Neural cell (in vitro differentiated cells): ENCODE measurements at regions not wholly inside any gene's neighbourhood (a gene's known extent, or its start where the extent isn't known, plus 50 kb on each side); places are given as distances from the start of the nearest gene placed in this dataset.

Experiments
- H2AFZ ChIP-seq: fragments of 200-600, 300-800 bp; sonication (generic), shearing (Covaris generic); 2 replicates; pipeline ENCODE4 v1.6.0; 2014; ENCODE audit warnings: low read depth, mild to moderate bottlenecking, antibody characterized with exemption, low read length, moderate library complexity
- H3F3A ChIP-seq: fragments of 200-600 bp; shearing (Covaris generic); 2 replicates; pipeline ENCODE4 v1.6.1; 2016; ENCODE audit warnings: mild to moderate bottlenecking, moderate library complexity, mixed read lengths, antibody characterized with exemption, low read length; ENCODE audit not compliant: insufficient read depth, poor library complexity, severe bottlenecking
- H3K27ac ChIP-seq: fragments of 200-600, 300-800 bp; sonication (generic), shearing (Covaris generic); 2 replicates; pipeline ENCODE4 v1.5.1; 2014; ENCODE audit warnings: mild to moderate bottlenecking, low read length, moderate library complexity
- H3K27me3 ChIP-seq: fragments of 300-800, 200-600 bp; sonication (generic), shearing (Covaris generic); 2 replicates; pipeline ENCODE4 v1.6.0; 2014; ENCODE audit warnings: mild to moderate bottlenecking, low read depth, low read length, moderate library complexity; ENCODE audit not compliant: insufficient read depth
- H3K36me3 ChIP-seq: fragments of 300-800, 200-600 bp; sonication (generic), shearing (Covaris generic); 2 replicates; pipeline ENCODE4 v1.5.1; 2014; ENCODE audit warnings: mild to moderate bottlenecking, antibody characterized with exemption, low read length, moderate library complexity; ENCODE audit not compliant: insufficient read depth
- H3K4me2 ChIP-seq: fragments of 300-800, 200-600 bp; sonication (generic), shearing (Covaris generic); 2 replicates; pipeline ENCODE4 v1.6.0; 2014; ENCODE audit warnings: mild to moderate bottlenecking, low read length
- H3K4me3 ChIP-seq: fragments of 300-800, 200-600 bp; sonication (generic), shearing (Covaris generic); 2 replicates; pipeline ENCODE4 v1.5.1; 2014; ENCODE audit warnings: mild to moderate bottlenecking, low read length, moderate library complexity
- H3K79me2 ChIP-seq: fragments of 200-600 bp; shearing (Covaris generic); replicated peaks from 2 replicates; pipeline ENCODE4 v1.6.0; 2014; ENCODE audit warnings: mild to moderate bottlenecking, low read length, moderate library complexity; ENCODE audit not compliant: insufficient read depth
- H3K9ac ChIP-seq: fragments of 300-800, 200-600 bp; sonication (generic), shearing (Covaris generic); 2 replicates; pipeline ENCODE4 v1.6.1; 2016; ENCODE audit warnings: mild to moderate bottlenecking, low read length, mixed read lengths
- H3K9me2 ChIP-seq: fragments of 200-600 bp; shearing (Covaris generic); 2 replicates; pipeline ENCODE4 v1.6.1; 2016; ENCODE audit warnings: mild to moderate bottlenecking, low read length, mixed read lengths; ENCODE audit not compliant: insufficient read depth
- H3K9me3 ChIP-seq: fragments of 200-600, 300-800 bp; sonication (generic), shearing (Covaris generic); 2 replicates; pipeline ENCODE4 v1.6.1; 2016; ENCODE audit warnings: mild to moderate bottlenecking, mixed run types, low read length, moderate library complexity, mixed read lengths
- H4K20me1 ChIP-seq: fragments of 200-600 bp; shearing (Covaris generic); 2 replicates; pipeline ENCODE4 v1.6.1; 2016; ENCODE audit warnings: mild to moderate bottlenecking, mixed run types; ENCODE audit not compliant: insufficient read depth
- CTCF ChIP-seq: fragments of 450-650 bp; IDR thresholded peaks from 2 replicates; pipeline ENCODE4 v1.5.1; 2014; ENCODE audit warnings: antibody characterized with exemption, mild to moderate bottlenecking, moderate library complexity; ENCODE audit not compliant: poor library complexity, severe bottlenecking
- EP300 ChIP-seq: fragments of 450-650 bp; conservative IDR thresholded peaks from 2 replicates; pipeline ENCODE4 v1.6.1; 2014; ENCODE audit warnings: antibody characterized with exemption, mild to moderate bottlenecking, moderate library complexity; ENCODE audit not compliant: poor library complexity, severe bottlenecking
- EZH2 ChIP-seq: fragments of 200-600, 300-800 bp; shearing (Covaris generic), sonication (generic); IDR thresholded peaks from 2 replicates; pipeline ENCODE4 v1.6.1; 2014; ENCODE audit warnings: antibody characterized with exemption, low read length, borderline replicate concordance, mild to moderate bottlenecking; ENCODE audit not compliant: insufficient read depth, poor library complexity, severe bottlenecking
- MXI1 ChIP-seq: fragments of 450-650 bp; conservative IDR thresholded peaks from 2 replicates; pipeline ENCODE4 v1.6.1; 2014; ENCODE audit warnings: antibody characterized with exemption, mild to moderate bottlenecking; ENCODE audit not compliant: poor library complexity, severe bottlenecking
- POLR2AphosphoS5 ChIP-seq: IDR thresholded peaks from 2 replicates; pipeline ENCODE4 v1.6.1; 2012
- RAD21 ChIP-seq: fragments of 450-650 bp; conservative IDR thresholded peaks from 2 replicates; pipeline ENCODE4 v1.6.1; 2014; ENCODE audit warnings: antibody characterized with exemption, mild to moderate bottlenecking, moderate library complexity
- REST ChIP-seq: IDR thresholded peaks from 2 replicates; pipeline ENCODE4 v1.6.1; 2012; ENCODE audit warnings: borderline replicate concordance
- SMC3 ChIP-seq: fragments of 450-650 bp; conservative IDR thresholded peaks from 2 replicates; pipeline ENCODE4 v1.6.1; 2014; ENCODE audit warnings: antibody characterized with exemption, mild to moderate bottlenecking, moderate library complexity; ENCODE audit not compliant: poor library complexity
- TAF1 ChIP-seq: IDR thresholded peaks from 2 replicates; pipeline ENCODE4 v1.6.1; 2012; ENCODE audit warnings: low read depth

GRCh38 chr5:155915601-155916000, 411.4 kb upstream of the SGCD start:
- Histone ChIP-seq H3K4me3 (no peak overlapping the region), H3F3A (no peaks in the 10 kb centered on the region), H2AFZ (no peak overlapping the region), H3K79me2 (no peaks in the 10 kb centered on the region), H3K4me2 (no peak overlapping the region), H3K27me3 (no peaks in the 10 kb centered on the region), H3K36me3 (no peaks in the 10 kb centered on the region), H4K20me1 (no peaks in the 10 kb centered on the region), H3K9me2 (no peaks in the 10 kb centered on the region), H3K9ac (no peak overlapping the region), H3K9me3 (no peaks in the 10 kb centered on the region), H3K27ac (no peak overlapping the region)
- TF ChIP-seq EZH2 (no peak), RAD21 (no peak), CTCF (no peak)

GRCh38 chr5:155919126-155919525, 407.8 kb upstream of the SGCD start:
- no peak overlapping the region for H2AFZ ChIP-seq
- H3K27ac ChIP-seq, result no peak overlapping the region
- H3F3A ChIP-seq, result no peaks in the 10 kb centered on the region
- H3K4me3 ChIP-seq, result no peak overlapping the region
- no peaks in the 10 kb centered on the region for H4K20me1 ChIP-seq
- no peaks in the 10 kb centered on the region for H3K36me3 ChIP-seq
- no peaks in the 10 kb centered on the region for H3K79me2 ChIP-seq
- no peak for TF ChIP-seq EP300
- no peak for TF ChIP-seq REST
- no peak for TF ChIP-seq EZH2
- TF ChIP-seq CTCF, result no peak
- TF ChIP-seq POLR2AphosphoS5, result no peak
- no peak for TF ChIP-seq MXI1
- no peak for TF ChIP-seq RAD21
- TF ChIP-seq TAF1, result no peak
- TF ChIP-seq SMC3, result no peak
- no peaks in the 10 kb centered on the region for H3K9me3 ChIP-seq
- H3K9me2 ChIP-seq, result no peaks in the 10 kb centered on the region
- no peak overlapping the region for H3K4me2 ChIP-seq
- H3K9ac ChIP-seq, result no peak overlapping the region
- H3K27me3 ChIP-seq, result no peaks in the 10 kb centered on the region
